Activated effector memory CD4-positive, alpha-beta T cell treated with anti-CD3 and anti-CD28 coated beads, Interleukin-2, amount 50 U/mL, for 16 hours (primary cell): ENCODE measurements at regions not wholly inside any gene's neighbourhood (a gene's known extent, or its start where the extent isn't known, plus 50 kb on each side); places are given as distances from the start of the nearest gene placed in this dataset.

Experiments
- DNase-seq: peaks from one replicate; pipeline ENCODE4 v3.0.0-alpha.2; 2020

DNA sequence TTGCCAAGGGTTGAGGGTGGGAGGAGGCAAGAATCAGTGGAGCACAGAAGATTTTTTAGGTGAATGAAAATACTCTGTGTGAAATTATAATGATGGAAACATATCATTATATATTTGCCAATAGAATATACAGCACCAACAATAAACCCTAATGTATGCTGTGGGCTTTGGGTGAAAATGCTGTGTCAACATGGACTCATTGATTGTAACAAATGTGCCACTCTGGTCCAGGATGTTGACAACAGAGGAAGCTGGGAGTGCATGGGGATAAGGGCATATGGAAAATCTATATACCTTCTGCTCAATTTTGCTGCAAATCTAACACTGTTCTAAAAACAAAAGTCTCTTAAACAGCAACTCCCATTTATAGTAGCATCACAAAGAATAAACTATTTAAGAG, 114.3 kb downstream of the LYZL1 start:
- no peak for DNase-seq

DNA sequence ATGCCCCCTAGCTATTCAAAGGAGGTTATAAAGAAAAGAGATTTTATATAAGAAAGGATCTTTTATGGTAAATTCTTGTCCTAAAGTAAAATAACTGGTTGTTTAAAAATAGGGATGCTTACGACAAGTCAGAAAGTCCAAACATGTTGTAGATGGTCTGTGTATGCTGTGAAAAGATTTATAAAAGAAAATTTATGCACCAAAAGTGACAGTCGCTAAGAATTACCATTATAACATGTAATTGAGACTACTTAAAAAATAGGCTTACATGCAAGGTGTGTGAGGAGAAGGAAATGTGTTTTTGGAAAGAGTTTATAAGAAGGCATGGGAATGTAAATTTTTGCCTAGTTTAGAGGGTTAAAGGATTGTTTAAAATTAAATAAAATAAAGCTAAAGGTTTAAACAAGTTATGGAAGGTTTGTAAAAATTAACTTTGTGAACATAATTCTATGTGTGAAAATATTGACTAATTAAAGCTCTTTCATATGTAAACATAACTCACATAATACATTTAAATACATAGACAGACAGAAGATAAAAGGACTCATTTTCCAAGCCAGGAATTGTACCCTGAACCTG, 118.5 kb downstream of the LYZL1 start:
- DNase-seq = no peak
